B cell (primary cell): ENCODE measurements at regions not wholly inside any gene's neighbourhood (a gene's known extent, or its start where the extent isn't known, plus 50 kb on each side); places are given as distances from the start of the nearest gene placed in this dataset.

Experiments used
- ATAC-seq: fragments of 200-7000 bp; cut with Tn5 transposase; one replicate; pipeline ENCODE4 v1.10.0; 2021; ENCODE audit warnings: low read depth, mild to moderate bottlenecking, moderate number of reproducible peaks, moderate library complexity
- CTCF ChIA-PET: fragments of 350-600 bp; sonication (Branson Sonifier 250); formaldehyde crosslinking; loops from one replicate; lab custom pipeline; 2021; ENCODE audit warnings: antibody characterized with exemption, inconsistent platforms; lab: Charles Lee
- POLR2A ChIA-PET: fragments of 350-600 bp; sonication (Branson Sonifier 250); formaldehyde crosslinking; loops from one replicate; lab custom pipeline; 2021; ENCODE audit warnings: antibody characterized with exemption; lab: Charles Lee
- DNase-seq: peaks from one replicate; pipeline ENCODE4 v3.0.0; 2013
- H2AFZ ChIP-seq: 2 replicates; pipeline ENCODE4 v1.6.1; 2012; ENCODE audit warnings: mild to moderate bottlenecking, low read depth, low read length; ENCODE audit not compliant: insufficient read depth, poor library complexity, severe bottlenecking
- H3K27ac ChIP-seq, 2 donors: 1 replicate in 1 of 2; 2 replicates in 1 of 2; pipeline ENCODE4 v1.5.1; 2012 to 2013; ENCODE audit warnings: low read length in 2 of 2, mild to moderate bottlenecking in 2 of 2, moderate library complexity in 1 of 2
- H3K27me3 ChIP-seq, 4 experiments: fragments of 200-600 bp in 1 of 4; sonication (generic) in 1 of 4; replicated peaks in 1 of 4; 1 replicate in 2 of 4; 2 replicates in 2 of 4; pipeline versions ENCODE4 v1.6.1 to v1.7.0; 2013 to 2016; ENCODE audit warnings: low read length in 3 of 4, mild to moderate bottlenecking in 2 of 4, mixed read lengths in 1 of 4, moderate library complexity in 1 of 4; ENCODE audit not compliant: insufficient read depth in 4 of 4, control insufficient read depth in 3 of 4; ENCODE audit errors: control extremely low read depth in 1 of 4
- H3K36me3 ChIP-seq, 2 experiments: replicated peaks in 1 of 2; 1 replicate in 1 of 2; 2 replicates in 1 of 2; pipeline versions ENCODE4 v1.6.1 to v1.7.1; 2013; ENCODE audit warnings: low read length in 1 of 2; ENCODE audit not compliant: insufficient read depth in 2 of 2, control insufficient read depth in 1 of 2; ENCODE audit errors: control extremely low read depth in 1 of 2, extremely low read depth in 1 of 2
- H3K4me1 ChIP-seq, 2 donors: fragments of 200-600 bp in 1 of 2; sonication (generic) in 1 of 2; 1 replicate in 1 of 2; 2 replicates in 1 of 2; pipeline versions ENCODE4 v1.5.1 to v1.6.1; 2013 to 2017; ENCODE audit warnings: low read length in 2 of 2; ENCODE audit not compliant: control insufficient read depth in 2 of 2, insufficient read depth in 2 of 2
- H3K4me2 ChIP-seq: replicated peaks from 2 replicates; pipeline ENCODE3; 2012; ENCODE audit warnings: mild to moderate bottlenecking, low read depth, low read length; ENCODE audit not compliant: poor library complexity, severe bottlenecking
- H3K4me3 ChIP-seq, 5 experiments: fragments of 200-600 bp in 1 of 5; sonication (generic) in 1 of 5; 1 replicate in 3 of 5; 2 replicates in 2 of 5; pipeline versions ENCODE4 v1.5.1 to v1.7.0; 2011 to 2016; ENCODE audit warnings: low read length in 4 of 5, mild to moderate bottlenecking in 4 of 5, low read depth in 2 of 5, control low read depth in 1 of 5, moderate library complexity in 1 of 5; ENCODE audit not compliant: insufficient read depth in 1 of 5; ENCODE audit errors: control extremely low read depth in 1 of 5, extremely low read depth in 1 of 5
- H3K79me2 ChIP-seq: fragments of 200-600 bp; sonication (generic); one replicate; pipeline ENCODE4 v1.6.0; 2016; ENCODE audit warnings: low read length; ENCODE audit not compliant: control insufficient read depth, insufficient read depth
- H3K9ac ChIP-seq: fragments of 200-600 bp; sonication (generic); 2 replicates; pipeline ENCODE4 v1.6.1; 2017; ENCODE audit warnings: mild to moderate bottlenecking, low read length, moderate library complexity
- H3K9me3 ChIP-seq, 3 donors: one replicate each; pipeline versions ENCODE4 v1.6.1 to v1.7.1; 2013; ENCODE audit warnings: low read length in 2 of 3; ENCODE audit not compliant: control insufficient read depth in 2 of 3, insufficient read depth in 1 of 3; ENCODE audit errors: control extremely low read depth in 1 of 3
- H4K20me1 ChIP-seq: 2 replicates; pipeline ENCODE4 v1.6.0; 2012; ENCODE audit warnings: mild to moderate bottlenecking, low read length; ENCODE audit not compliant: insufficient read depth, control insufficient read depth, poor library complexity, severe bottlenecking
- H3K27ac Mint-ChIP-seq: one replicate; pipeline ENCODE4 v1.8.0; 2021; ENCODE audit warnings: mixed read lengths
- H3K27me3 Mint-ChIP-seq: one replicate; pipeline ENCODE4 v1.8.0; 2021; ENCODE audit warnings: mixed read lengths
- H3K4me1 Mint-ChIP-seq: one replicate; pipeline ENCODE4 v1.8.0; 2021; ENCODE audit warnings: mixed read lengths
- H3K4me3 Mint-ChIP-seq: one replicate; pipeline ENCODE4 v1.8.0; 2021; ENCODE audit warnings: mixed read lengths
- H3K9me3 Mint-ChIP-seq: one replicate; pipeline ENCODE4 v1.8.0; 2022; ENCODE audit warnings: mixed read lengths; ENCODE audit not compliant: insufficient read depth
- EZH2 ChIP-seq: IDR thresholded peaks from 2 replicates; pipeline ENCODE4 v1.6.1; 2012; ENCODE audit warnings: borderline replicate concordance, low read depth, mild to moderate bottlenecking, moderate library complexity, low read length; ENCODE audit not compliant: insufficient read depth, poor library complexity, severe bottlenecking
- WGBS: methylation state at CpG from one replicate; pipeline ENCODE4 v1.1.5; 2013; ENCODE audit warnings: missing lambda C conversion rate; ENCODE audit not compliant: insufficient coverage; 5-methylcytosine and 5-hydroxymethylcytosine counted together
- intact Hi-C: fragments of 100-400 bp; cut with micrococcal nuclease; formaldehyde crosslinking; loops from one replicate; pipeline ENCODE4 v1.10.0; 2022
- TF ChIP-seq, protein P1 (sequence below): fragments of 200-600 bp; IDR thresholded peaks from one replicate; pipeline ENCODE4 v1.8.0; 2022; ENCODE audit warnings: antibody characterized with exemption, mild to moderate bottlenecking

DNA sequence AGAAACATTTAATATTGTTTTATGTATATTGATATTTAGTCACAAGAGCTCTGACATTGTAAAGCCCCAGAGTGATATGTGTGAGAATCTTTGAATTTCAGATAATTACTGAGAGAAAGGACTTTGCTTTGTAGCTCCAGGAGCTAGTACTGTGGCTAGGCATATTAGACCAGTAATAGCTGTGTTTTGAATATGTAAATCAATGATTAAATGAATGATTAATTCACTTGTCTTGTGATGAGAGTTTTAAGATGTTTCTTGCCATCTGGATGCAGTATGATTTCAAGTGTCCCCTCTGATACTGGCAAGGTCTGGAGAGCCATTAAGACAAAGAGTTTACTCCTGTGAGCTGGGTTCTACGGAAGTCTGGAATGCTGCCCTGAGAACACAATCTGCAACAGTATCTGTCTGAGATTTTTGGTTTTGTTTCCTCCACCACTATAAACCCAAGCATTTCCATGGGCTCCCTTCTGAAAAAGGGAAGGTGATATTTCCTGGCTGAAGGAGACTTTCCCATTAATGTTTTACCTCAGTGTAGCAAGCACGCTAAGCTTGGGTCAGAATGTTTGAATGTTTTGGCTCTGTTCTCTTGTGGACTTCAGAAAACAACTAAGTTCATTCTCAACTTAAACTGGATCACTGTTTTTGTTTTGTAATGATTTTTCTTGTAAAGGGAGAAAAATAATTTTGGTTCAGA is 61.3 kb upstream of the BICC1 start:
- intact Hi-C loops, result no loop called here
- Mint-ChIP-seq H3K27ac (no peak overlapping the region), H3K9me3 (no peaks in the 10 kb centered on the region), H3K4me3 (no peak overlapping the region), H3K27me3 (peaks cover 6% of the 10 kb centered on the region), H3K4me1 (no peaks in the 10 kb centered on the region)
- no peak overlapping the region for H3K4me3 ChIP-seq
- ChIA-PET CTCF (interaction anchor here (1.3 kb wide), 1 partner anchor 155 kb away, joined by 3 read pairs; no protein-coding TSS in a partner anchor), POLR2A (no interaction called here)
- WGBS, result 100% methylated on average over 1 of the region's 2 CpGs
- no peak for TF ChIP-seq EZH2
- TF ChIP-seq, protein P1, sequence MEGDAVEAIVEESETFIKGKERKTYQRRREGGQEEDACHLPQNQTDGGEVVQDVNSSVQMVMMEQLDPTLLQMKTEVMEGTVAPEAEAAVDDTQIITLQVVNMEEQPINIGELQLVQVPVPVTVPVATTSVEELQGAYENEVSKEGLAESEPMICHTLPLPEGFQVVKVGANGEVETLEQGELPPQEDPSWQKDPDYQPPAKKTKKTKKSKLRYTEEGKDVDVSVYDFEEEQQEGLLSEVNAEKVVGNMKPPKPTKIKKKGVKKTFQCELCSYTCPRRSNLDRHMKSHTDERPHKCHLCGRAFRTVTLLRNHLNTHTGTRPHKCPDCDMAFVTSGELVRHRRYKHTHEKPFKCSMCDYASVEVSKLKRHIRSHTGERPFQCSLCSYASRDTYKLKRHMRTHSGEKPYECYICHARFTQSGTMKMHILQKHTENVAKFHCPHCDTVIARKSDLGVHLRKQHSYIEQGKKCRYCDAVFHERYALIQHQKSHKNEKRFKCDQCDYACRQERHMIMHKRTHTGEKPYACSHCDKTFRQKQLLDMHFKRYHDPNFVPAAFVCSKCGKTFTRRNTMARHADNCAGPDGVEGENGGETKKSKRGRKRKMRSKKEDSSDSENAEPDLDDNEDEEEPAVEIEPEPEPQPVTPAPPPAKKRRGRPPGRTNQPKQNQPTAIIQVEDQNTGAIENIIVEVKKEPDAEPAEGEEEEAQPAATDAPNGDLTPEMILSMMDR, result no peak
- DNase-seq (no peak), ATAC-seq (no peak)
- no peaks in the 10 kb centered on the region for H3K36me3 ChIP-seq
- peaks cover 0 to 12% (median 0%) of the 10 kb centered on the region in 3 donors for H3K9me3 ChIP-seq
- H3K4me2 ChIP-seq, result no peak overlapping the region
- H3K27ac ChIP-seq, result no peak overlapping the region
- no peaks in the 10 kb centered on the region for H3K27me3 ChIP-seq
- no peaks in the 10 kb centered on the region for H4K20me1 ChIP-seq
- H3K9ac ChIP-seq, result no peak overlapping the region
- no peaks in the 10 kb centered on the region for H3K4me1 ChIP-seq
- H3K79me2 ChIP-seq, result no peaks in the 10 kb centered on the region
- H2AFZ ChIP-seq, result no peak overlapping the region

DNA sequence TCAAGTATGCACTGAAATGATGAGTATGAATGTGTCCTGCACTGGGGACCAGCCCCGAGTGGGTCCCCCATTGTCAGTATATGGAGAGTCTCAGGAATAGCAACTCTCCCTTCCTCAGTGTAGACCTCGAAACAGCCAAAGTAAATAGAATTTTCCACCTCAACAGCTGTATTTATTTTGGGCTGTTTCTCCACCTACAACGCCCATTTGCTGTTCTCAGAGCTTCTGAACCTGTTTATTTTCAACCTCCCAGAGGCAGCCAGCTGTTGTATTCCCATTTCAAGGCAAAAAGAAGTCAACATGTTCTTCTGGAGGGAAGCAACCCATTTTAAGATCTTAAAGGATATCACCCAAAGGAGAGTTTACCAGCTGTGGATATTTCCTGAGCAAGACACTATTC is 59.6 kb upstream of the BICC1 start:
- Histone ChIP-seq H3K9ac (no peak overlapping the region), H3K4me2 (no peak overlapping the region), H3K79me2 (no peaks in the 10 kb centered on the region), H3K36me3 (no peaks in the 10 kb centered on the region), H3K27me3 (no peaks in the 10 kb centered on the region), H3K4me1 (no peaks in the 10 kb centered on the region), H2AFZ (no peak overlapping the region), H3K27ac (no peak overlapping the region), H3K4me3 (no peak overlapping the region), H4K20me1 (no peaks in the 10 kb centered on the region), H3K9me3 (peaks cover 0 to 6% (median 0%) of the 10 kb centered on the region in 3 donors)
- no peak overlapping the region for H3K4me3 Mint-ChIP-seq
- CTCF ChIA-PET, result no interaction called here
- 78% methylated on average over 1 of the region's 3 CpGs for WGBS
- no peaks in the 10 kb centered on the region for H3K4me1 Mint-ChIP-seq
- TF ChIP-seq, protein P1, result no peak
- TF ChIP-seq EZH2, result no peak
- no peak overlapping the region for H3K27ac Mint-ChIP-seq
- POLR2A ChIA-PET, result no interaction called here
- DNase-seq, result no peak
- ATAC-seq, result no peak
- H3K9me3 Mint-ChIP-seq, result peaks cover 3% of the 10 kb centered on the region
- intact Hi-C loops, result no loop called here
- H3K27me3 Mint-ChIP-seq, result peaks cover 8% of the 10 kb centered on the region
